Glomerular endothelial cell (primary cell): ENCODE measurements at regions not wholly inside any gene's neighbourhood (a gene's known extent, or its start where the extent isn't known, plus 50 kb on each side); places are given as distances from the start of the nearest gene placed in this dataset.
A peak's percentile ranks its signal among the peaks of the same experiment; 100 is the strongest.

Experiments
- DNase-seq: peaks from one replicate; pipeline ENCODE4 v3.0.0-alpha.2; 2011; ENCODE audit warnings: low read depth, low spot score; ENCODE audit errors: extremely low read depth

DNA sequence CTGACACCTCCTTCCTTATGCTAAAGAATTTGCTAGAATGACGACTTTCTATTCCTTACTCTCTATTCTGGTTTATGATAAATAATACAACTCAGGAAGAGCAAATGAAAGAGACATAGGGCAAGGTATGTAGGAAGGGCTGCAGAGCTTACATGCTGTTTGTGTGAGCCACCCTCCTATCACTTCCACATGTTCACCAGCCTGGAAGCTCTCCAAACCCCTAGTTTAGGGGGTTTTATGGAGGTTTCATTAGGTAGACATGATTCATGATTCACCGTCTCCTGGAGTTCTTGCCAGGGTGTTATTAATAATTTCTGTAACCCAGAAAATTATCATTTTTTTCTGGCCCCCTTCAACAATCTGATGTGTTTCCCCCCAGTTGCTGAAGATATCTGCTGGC, 172.1 kb upstream of the COL8A1 start:
- no peak for DNase-seq

- DNase-seq: no peak
These were observed 180.4 kb upstream of the COL8A1 start for GRCh38 chr3:99458013-99458412.

- DNase-seq: no peak
These were observed 195.8 kb upstream of the COL8A1 start for GRCh38 chr3:99442599-99442998.

- DNase-seq: no peak
These were observed 198.5 kb upstream of the COL8A1 start for GRCh38 chr3:99439892-99440291.

- no peak for DNase-seq
These were observed 204.2 kb upstream of the COL8A1 start for GRCh38 chr3:99434190-99434589.

GRCh38 chr3:99430348-99431134, 207.9 kb upstream of the COL8A1 start:
- DNase-seq: no peak

- DNase-seq: no peak
These were observed 208.9 kb upstream of the COL8A1 start for GRCh38 chr3:99429502-99429901.

- no peak for DNase-seq
These were observed 212.5 kb upstream of the COL8A1 start for GRCh38 chr3:99425930-99426329.

GRCh38 chr3:99419116-99419515, 219.3 kb upstream of the COL8A1 start:
- DNase-seq: no peak

- DNase-seq: no peak
These were observed 219.7 kb upstream of the COL8A1 start for GRCh38 chr3:99418709-99419108.

GRCh38 chr3:99418209-99418635, 220.2 kb upstream of the COL8A1 start:
- peak; percentile 31 for DNase-seq

- DNase-seq: peak; percentile 79
These were observed 224.9 kb upstream of the COL8A1 start for GRCh38 chr3:99413504-99413903.

GRCh38 chr3:99410789-99411311, 227.5 kb upstream of the COL8A1 start:
- no peak for DNase-seq

DNA sequence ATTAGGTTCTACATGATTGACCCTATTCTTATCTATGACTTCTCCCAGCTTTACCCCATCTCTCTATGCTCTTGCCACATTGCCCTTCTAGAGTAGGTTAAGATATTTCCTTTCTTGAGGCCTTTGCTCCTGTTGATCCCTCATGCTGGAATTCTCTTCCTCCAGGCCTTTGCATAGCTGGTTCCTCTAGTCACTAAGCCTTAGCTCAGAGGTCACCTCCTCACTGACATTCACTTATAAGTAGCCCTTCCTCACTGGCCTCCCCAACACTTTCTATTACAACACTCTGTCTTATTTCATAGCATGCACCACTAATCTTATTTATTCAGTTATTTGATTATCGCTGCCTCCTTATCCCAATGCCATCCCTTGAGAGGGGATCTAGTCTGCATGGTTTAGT, 228.4 kb upstream of the COL8A1 start:
- DNase-seq: no peak

- no peak for DNase-seq
These were observed 231.1 kb upstream of the COL8A1 start for GRCh38 chr3:99407257-99407656.

- no peak for DNase-seq
These were observed 235.6 kb upstream of the COL8A1 start for GRCh38 chr3:99402755-99403154.

DNA sequence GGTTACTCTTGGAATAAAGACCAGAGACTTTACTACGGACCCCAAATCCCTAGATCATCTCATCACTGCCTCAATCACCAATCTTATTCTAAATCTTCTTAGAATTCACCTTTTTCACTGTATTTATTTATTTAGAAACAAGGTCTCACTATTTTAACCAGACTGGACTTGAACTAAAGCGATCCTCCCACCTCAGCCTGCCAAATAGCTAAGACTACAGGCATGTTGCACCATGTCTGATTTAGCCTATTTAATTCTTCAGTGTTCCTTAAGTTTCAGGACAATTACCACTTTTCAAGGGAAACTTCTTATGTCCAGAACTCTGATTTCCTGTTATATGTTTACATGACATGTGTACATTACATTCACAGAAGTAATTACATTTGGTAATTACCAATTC, 238.0 kb upstream of the COL8A1 start:
- no peak for DNase-seq

DNA sequence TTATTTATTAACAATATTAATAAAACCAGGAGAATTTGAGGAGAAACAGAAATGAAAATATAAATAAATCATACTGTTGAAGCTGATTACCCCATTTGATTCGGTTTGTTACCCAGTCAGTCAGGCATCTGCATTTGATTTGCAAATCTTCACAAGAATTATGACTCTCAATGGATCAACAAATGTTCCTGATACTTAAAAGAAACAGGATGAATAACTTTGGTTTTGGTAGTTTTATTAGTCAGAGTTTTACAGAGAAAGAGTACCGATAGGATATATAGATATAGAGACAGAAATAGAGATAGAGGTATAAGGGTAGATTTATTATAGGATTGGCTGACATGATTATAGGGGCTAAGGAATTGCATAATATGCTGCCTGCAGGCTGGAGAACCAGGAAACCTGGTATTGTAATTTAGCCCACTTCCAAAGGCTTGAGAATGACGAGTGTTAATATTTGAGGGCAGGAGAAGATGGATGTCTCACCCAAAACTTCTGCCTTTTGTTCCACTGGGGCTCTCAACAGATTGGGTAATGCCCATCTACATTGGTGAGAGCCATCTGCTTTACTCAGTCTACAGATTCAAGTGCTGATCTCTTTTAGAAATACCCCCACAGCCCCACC, 241.6 kb upstream of the COL8A1 start:
- DNase-seq: no peak

DNA sequence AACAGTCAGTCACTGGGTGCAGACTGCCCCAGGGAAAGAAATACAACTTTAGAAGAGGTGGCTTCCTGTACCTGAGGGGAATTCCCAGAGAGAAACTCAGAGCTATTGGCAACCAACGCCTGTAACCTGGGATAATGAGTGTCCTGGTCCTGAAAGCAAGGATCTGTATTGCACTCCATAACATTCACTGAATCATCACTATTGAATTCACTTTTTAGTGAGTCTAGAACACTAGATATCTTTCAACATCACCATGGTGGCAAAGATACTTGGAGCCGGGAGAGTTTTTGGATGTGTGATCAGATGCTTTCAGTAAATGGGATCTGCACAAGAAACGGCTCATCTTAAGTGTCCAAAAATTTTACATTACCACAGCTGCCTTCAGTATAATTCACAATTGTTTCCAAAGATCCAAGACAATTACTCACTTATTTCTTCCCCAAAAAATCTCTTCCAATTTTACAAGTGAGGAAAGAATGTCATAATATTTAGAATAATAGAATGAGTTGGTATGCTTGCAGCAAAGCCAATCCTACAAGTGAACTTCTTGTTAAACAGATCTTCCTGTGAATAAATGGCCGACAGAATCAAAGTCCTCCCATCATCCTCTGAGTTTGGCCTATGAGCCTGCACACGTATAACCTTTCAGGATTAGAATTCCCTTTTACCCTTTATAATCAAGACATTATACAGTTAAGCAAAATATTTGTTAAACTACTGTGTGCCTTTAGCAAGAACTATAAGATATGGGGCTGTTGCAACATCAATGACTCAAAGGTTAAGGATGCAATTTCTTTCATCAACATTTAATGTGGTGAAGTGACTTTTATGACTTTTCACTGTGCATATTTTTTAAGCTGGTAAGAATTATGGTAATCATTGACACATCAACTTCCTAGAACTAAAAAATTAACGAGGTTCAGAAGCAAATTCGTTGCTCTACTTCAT, 243.3 kb upstream of the COL8A1 start:
- no peak for DNase-seq

GRCh38 chr3:99393961-99394360, 244.4 kb upstream of the COL8A1 start:
- DNase-seq: no peak

GRCh38 chr3:99388780-99389179, 249.6 kb upstream of the COL8A1 start:
- no peak for DNase-seq
